ENCODE measurements at regions not wholly inside any gene's neighbourhood (a gene's known extent, or its start where the extent isn't known, plus 50 kb on each side); places are given as distances from the start of the nearest gene placed in this dataset.

GRCh38 chr11:122342089-122342744, 226.2 kb upstream of the BLID start:
- Histone ChIP-seq H3K9me3 (ENCODE audit: control insufficient read depth, low read length) (no peaks in the 10 kb centered on the region), H3K27me3 (replicated peaks; ENCODE audit: control insufficient read depth, insufficient read depth, low read length, poor library complexity, severe bottlenecking) (no peaks in the 10 kb centered on the region), H3K36me3 (ENCODE audit: control insufficient read depth, insufficient read depth, low read length) (no peaks in the 10 kb centered on the region), H3K4me1 (ENCODE audit: control insufficient read depth, insufficient read depth, low read length, poor library complexity, severe bottlenecking) (no peaks in the 10 kb centered on the region), H3K27ac (ENCODE audit: insufficient read depth, low read length, poor library complexity, severe bottlenecking) (no peak overlapping the region), H3K4me3 (ENCODE audit: insufficient read depth, low read depth, low read length, poor library complexity, severe bottlenecking) (no peak overlapping the region)
- DNase-seq: no peak

- Histone ChIP-seq H3K27me3 (replicated peaks; ENCODE audit: control insufficient read depth, insufficient read depth, low read length, poor library complexity, severe bottlenecking) (no peaks in the 10 kb centered on the region), H3K36me3 (ENCODE audit: control insufficient read depth, insufficient read depth, low read length) (no peaks in the 10 kb centered on the region), H3K4me1 (ENCODE audit: control insufficient read depth, insufficient read depth, low read length, poor library complexity, severe bottlenecking) (no peaks in the 10 kb centered on the region), H3K9me3 (ENCODE audit: control insufficient read depth, low read length) (no peaks in the 10 kb centered on the region), H3K27ac (ENCODE audit: insufficient read depth, low read length, poor library complexity, severe bottlenecking) (no peak overlapping the region), H3K4me3 (ENCODE audit: insufficient read depth, low read depth, low read length, poor library complexity, severe bottlenecking) (no peak overlapping the region)
- DNase-seq: no peak
These were observed 225.5 kb upstream of the BLID start for GRCh38 chr11:122341477-122341876.

- no peak overlapping the region for H3K4me3 ChIP-seq (ENCODE audit: insufficient read depth, low read depth, low read length, poor library complexity, severe bottlenecking)
- H3K27ac ChIP-seq (ENCODE audit: insufficient read depth, low read length, poor library complexity, severe bottlenecking): no peak overlapping the region
- H3K27me3 ChIP-seq (replicated peaks; ENCODE audit: control insufficient read depth, insufficient read depth, low read length, poor library complexity, severe bottlenecking): no peaks in the 10 kb centered on the region
- H3K36me3 ChIP-seq (ENCODE audit: control insufficient read depth, insufficient read depth, low read length): no peaks in the 10 kb centered on the region
- no peak for DNase-seq
- H3K4me1 ChIP-seq (ENCODE audit: control insufficient read depth, insufficient read depth, low read length, poor library complexity, severe bottlenecking): no peaks in the 10 kb centered on the region
- H3K9me3 ChIP-seq (ENCODE audit: control insufficient read depth, low read length): no peaks in the 10 kb centered on the region
These were observed 224.7 kb upstream of the BLID start for GRCh38 chr11:122340607-122341290.

GRCh38 chr11:122339436-122340060, 223.5 kb upstream of the BLID start:
- DNase-seq: no peak
- Histone ChIP-seq H3K27ac (ENCODE audit: insufficient read depth, low read length, poor library complexity, severe bottlenecking) (no peak overlapping the region), H3K9me3 (ENCODE audit: control insufficient read depth, low read length) (no peaks in the 10 kb centered on the region)

GRCh38 chr11:122337704-122338103, 221.7 kb upstream of the BLID start:
- Histone ChIP-seq H3K4me3 (ENCODE audit: insufficient read depth, low read depth, low read length, poor library complexity, severe bottlenecking) (no peak overlapping the region), H3K27ac (ENCODE audit: insufficient read depth, low read length, poor library complexity, severe bottlenecking) (no peak overlapping the region), H3K27me3 (replicated peaks; ENCODE audit: control insufficient read depth, insufficient read depth, low read length, poor library complexity, severe bottlenecking) (no peaks in the 10 kb centered on the region), H3K36me3 (ENCODE audit: control insufficient read depth, insufficient read depth, low read length) (no peaks in the 10 kb centered on the region), H3K4me1 (ENCODE audit: control insufficient read depth, insufficient read depth, low read length, poor library complexity, severe bottlenecking) (no peaks in the 10 kb centered on the region), H3K9me3 (ENCODE audit: control insufficient read depth, low read length) (no peaks in the 10 kb centered on the region)
- no peak for DNase-seq

More at GRCh38 chr11:122339436-122340060, 223.5 kb upstream of the BLID start:
- no peaks in the 10 kb centered on the region for H3K27me3 ChIP-seq (replicated peaks; ENCODE audit: control insufficient read depth, insufficient read depth, low read length, poor library complexity, severe bottlenecking)
- no peaks in the 10 kb centered on the region for H3K36me3 ChIP-seq (ENCODE audit: control insufficient read depth, insufficient read depth, low read length)
- H3K4me1 ChIP-seq (ENCODE audit: control insufficient read depth, insufficient read depth, low read length, poor library complexity, severe bottlenecking): no peaks in the 10 kb centered on the region
- H3K4me3 ChIP-seq (ENCODE audit: insufficient read depth, low read depth, low read length, poor library complexity, severe bottlenecking): no peak overlapping the region

GRCh38 chr11:122337241-122337640, 221.2 kb upstream of the BLID start:
- Histone ChIP-seq H3K9me3 (ENCODE audit: control insufficient read depth, low read length) (no peaks in the 10 kb centered on the region), H3K36me3 (ENCODE audit: control insufficient read depth, insufficient read depth, low read length) (no peaks in the 10 kb centered on the region), H3K27ac (ENCODE audit: insufficient read depth, low read length, poor library complexity, severe bottlenecking) (no peak overlapping the region), H3K4me1 (ENCODE audit: control insufficient read depth, insufficient read depth, low read length, poor library complexity, severe bottlenecking) (no peaks in the 10 kb centered on the region), H3K27me3 (replicated peaks; ENCODE audit: control insufficient read depth, insufficient read depth, low read length, poor library complexity, severe bottlenecking) (no peaks in the 10 kb centered on the region), H3K4me3 (ENCODE audit: insufficient read depth, low read depth, low read length, poor library complexity, severe bottlenecking) (no peak overlapping the region)
- no peak for DNase-seq

GRCh38 chr11:122336706-122337105, 220.7 kb upstream of the BLID start:
- no peaks in the 10 kb centered on the region for H3K9me3 ChIP-seq (ENCODE audit: control insufficient read depth, low read length)
- H3K27me3 ChIP-seq (replicated peaks; ENCODE audit: control insufficient read depth, insufficient read depth, low read length, poor library complexity, severe bottlenecking): no peaks in the 10 kb centered on the region
- no peak for DNase-seq
- H3K4me3 ChIP-seq (ENCODE audit: insufficient read depth, low read depth, low read length, poor library complexity, severe bottlenecking): no peak overlapping the region
- H3K36me3 ChIP-seq (ENCODE audit: control insufficient read depth, insufficient read depth, low read length): no peaks in the 10 kb centered on the region
- no peak overlapping the region for H3K27ac ChIP-seq (ENCODE audit: insufficient read depth, low read length, poor library complexity, severe bottlenecking)
- no peaks in the 10 kb centered on the region for H3K4me1 ChIP-seq (ENCODE audit: control insufficient read depth, insufficient read depth, low read length, poor library complexity, severe bottlenecking)

- no peaks in the 10 kb centered on the region for H3K4me1 ChIP-seq (ENCODE audit: control insufficient read depth, insufficient read depth, low read length, poor library complexity, severe bottlenecking)
- H3K36me3 ChIP-seq (ENCODE audit: control insufficient read depth, insufficient read depth, low read length): no peaks in the 10 kb centered on the region
- DNase-seq: no peak
- no peak overlapping the region for H3K27ac ChIP-seq (ENCODE audit: insufficient read depth, low read length, poor library complexity, severe bottlenecking)
- H3K4me3 ChIP-seq (ENCODE audit: insufficient read depth, low read depth, low read length, poor library complexity, severe bottlenecking): no peak overlapping the region
- no peaks in the 10 kb centered on the region for H3K27me3 ChIP-seq (replicated peaks; ENCODE audit: control insufficient read depth, insufficient read depth, low read length, poor library complexity, severe bottlenecking)
- no peaks in the 10 kb centered on the region for H3K9me3 ChIP-seq (ENCODE audit: control insufficient read depth, low read length)
These were observed 218.7 kb upstream of the BLID start for GRCh38 chr11:122334546-122335339.

GRCh38 chr11:122333467-122333866, 217.5 kb upstream of the BLID start:
- Histone ChIP-seq H3K9me3 (ENCODE audit: control insufficient read depth, low read length) (no peaks in the 10 kb centered on the region), H3K27ac (ENCODE audit: insufficient read depth, low read length, poor library complexity, severe bottlenecking) (no peak overlapping the region), H3K27me3 (replicated peaks; ENCODE audit: control insufficient read depth, insufficient read depth, low read length, poor library complexity, severe bottlenecking) (no peaks in the 10 kb centered on the region), H3K36me3 (ENCODE audit: control insufficient read depth, insufficient read depth, low read length) (no peaks in the 10 kb centered on the region), H3K4me1 (ENCODE audit: control insufficient read depth, insufficient read depth, low read length, poor library complexity, severe bottlenecking) (no peaks in the 10 kb centered on the region), H3K4me3 (ENCODE audit: insufficient read depth, low read depth, low read length, poor library complexity, severe bottlenecking) (no peak overlapping the region)
- DNase-seq: no peak

Measured in effector memory CD4-positive, alpha-beta T cell (primary cell).